ENCODE measurements at regions not wholly inside any gene's neighbourhood (a gene's known extent, or its start where the extent isn't known, plus 50 kb on each side); places are given as distances from the start of the nearest gene placed in this dataset.

- POLR2A ChIA-PET: no interaction called here
- CTCF ChIA-PET: no interaction called here
- no peak overlapping the region for H3K4me3 ChIP-seq (ENCODE audit: low read depth, low read length)
- DNase-seq (ENCODE audit: low read depth, low spot score): no peak
- TF ChIP-seq, protein P1, sequence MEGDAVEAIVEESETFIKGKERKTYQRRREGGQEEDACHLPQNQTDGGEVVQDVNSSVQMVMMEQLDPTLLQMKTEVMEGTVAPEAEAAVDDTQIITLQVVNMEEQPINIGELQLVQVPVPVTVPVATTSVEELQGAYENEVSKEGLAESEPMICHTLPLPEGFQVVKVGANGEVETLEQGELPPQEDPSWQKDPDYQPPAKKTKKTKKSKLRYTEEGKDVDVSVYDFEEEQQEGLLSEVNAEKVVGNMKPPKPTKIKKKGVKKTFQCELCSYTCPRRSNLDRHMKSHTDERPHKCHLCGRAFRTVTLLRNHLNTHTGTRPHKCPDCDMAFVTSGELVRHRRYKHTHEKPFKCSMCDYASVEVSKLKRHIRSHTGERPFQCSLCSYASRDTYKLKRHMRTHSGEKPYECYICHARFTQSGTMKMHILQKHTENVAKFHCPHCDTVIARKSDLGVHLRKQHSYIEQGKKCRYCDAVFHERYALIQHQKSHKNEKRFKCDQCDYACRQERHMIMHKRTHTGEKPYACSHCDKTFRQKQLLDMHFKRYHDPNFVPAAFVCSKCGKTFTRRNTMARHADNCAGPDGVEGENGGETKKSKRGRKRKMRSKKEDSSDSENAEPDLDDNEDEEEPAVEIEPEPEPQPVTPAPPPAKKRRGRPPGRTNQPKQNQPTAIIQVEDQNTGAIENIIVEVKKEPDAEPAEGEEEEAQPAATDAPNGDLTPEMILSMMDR (IDR thresholded peaks at IDR 0.05; ENCODE audit: insufficient read depth, low read length, missing control alignments): no peak
Observed at GRCh38 chr11:42713753-42714152, 598.0 kb upstream of the API5 start.

GRCh38 chr11:42720716-42721563 is 590.9 kb upstream of the API5 start:
- ChIA-PET CTCF (no interaction called here), POLR2A (no interaction called here)
- H3K4me3 ChIP-seq (ENCODE audit: low read depth, low read length): no peak overlapping the region
- no peak for DNase-seq (ENCODE audit: low read depth, low spot score)
- TF ChIP-seq, protein P1 (IDR thresholded peaks at IDR 0.05; ENCODE audit: insufficient read depth, low read length, missing control alignments): no peak

- TF ChIP-seq, protein P1 (IDR thresholded peaks at IDR 0.05; ENCODE audit: insufficient read depth, low read length, missing control alignments): no peak
- H3K4me3 ChIP-seq (ENCODE audit: low read depth, low read length): no peak overlapping the region
- POLR2A ChIA-PET: no interaction called here
- CTCF ChIA-PET: no interaction called here
- DNase-seq (ENCODE audit: low read depth, low spot score): no peak
Observed at GRCh38 chr11:42727879-42728278, 583.9 kb upstream of the API5 start.

- ChIA-PET CTCF (no interaction called here), POLR2A (no interaction called here)
- TF ChIP-seq, protein P1 (IDR thresholded peaks at IDR 0.05; ENCODE audit: insufficient read depth, low read length, missing control alignments): no peak
Observed at GRCh38 chr11:42762348-42762747, 549.4 kb upstream of the API5 start.

GRCh38 chr11:42764936-42765335 is 546.9 kb upstream of the API5 start:
- DNase-seq (ENCODE audit: low read depth, low spot score): no peak
- TF ChIP-seq, protein P1 (IDR thresholded peaks at IDR 0.05; ENCODE audit: insufficient read depth, low read length, missing control alignments): no peak
- H3K4me3 ChIP-seq (ENCODE audit: low read depth, low read length): no peak overlapping the region
- ChIA-PET POLR2A (no interaction called here), CTCF (no interaction called here)

More at GRCh38 chr11:42762348-42762747, 549.4 kb upstream of the API5 start:
- DNase-seq (ENCODE audit: low read depth, low spot score): no peak
- no peak overlapping the region for H3K4me3 ChIP-seq (ENCODE audit: low read depth, low read length)

- ChIA-PET POLR2A (no interaction called here), CTCF (interaction anchor here (3.2 to 8.0 kb wide), 2 partner anchors 510 to 515 kb away, joined by 16 to 60 read pairs; no protein-coding TSS in a partner anchor)
- TF ChIP-seq, protein P1 (IDR thresholded peaks at IDR 0.05; ENCODE audit: insufficient read depth, low read length, missing control alignments): no peak
- H3K4me3 ChIP-seq (ENCODE audit: low read depth, low read length): no peak overlapping the region
- DNase-seq (ENCODE audit: low read depth, low spot score): no peak
Observed at GRCh38 chr11:42768576-42768975, 543.2 kb upstream of the API5 start.

All from AG04449 (cell line).